NCI-H526 (cell line): ENCODE measurements at regions not wholly inside any gene's neighbourhood (a gene's known extent, or its start where the extent isn't known, plus 50 kb on each side); places are given as distances from the start of the nearest gene placed in this dataset.
A peak's percentile ranks its signal among the peaks of the same experiment; 100 is the strongest.

Experiments
- DNase-seq, 2 experiments: peaks; one replicate each; lab custom pipeline; 2025; lab: John Stamatoyannopoulos, UW

DNA sequence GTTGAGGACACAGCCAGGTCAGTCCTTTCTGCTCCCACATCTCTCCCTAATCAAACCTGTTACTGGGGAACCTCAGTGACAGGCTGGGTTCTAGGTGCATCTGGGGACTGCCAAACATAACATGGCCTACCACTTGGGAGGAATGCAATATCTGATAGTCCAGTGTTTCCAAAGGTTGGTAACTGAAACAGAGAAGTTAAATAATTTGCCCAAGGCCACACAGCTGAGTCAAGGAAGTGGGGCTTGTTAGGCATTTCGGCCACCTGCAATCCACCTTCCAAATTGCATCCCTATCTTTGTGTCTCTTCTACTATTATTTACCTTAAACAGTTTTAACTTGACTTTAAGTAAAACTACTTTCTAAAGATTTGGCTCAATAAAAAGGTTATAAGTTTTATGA, 731.3 kb downstream of the UQCRFS1 start:
- DNase-seq = no peak

- no peak for DNase-seq
Observed at GRCh38 chr19:28475525-28475924, 737.4 kb downstream of the UQCRFS1 start.

- DNase-seq = no peak
Observed at GRCh38 chr19:28472843-28473242, 740.1 kb downstream of the UQCRFS1 start.

- no peak for DNase-seq
Observed at GRCh38 chr19:28471731-28472510, 741.0 kb downstream of the UQCRFS1 start.

- DNase-seq = no peak
Observed at GRCh38 chr19:28469544-28469943, 743.4 kb downstream of the UQCRFS1 start.

DNA sequence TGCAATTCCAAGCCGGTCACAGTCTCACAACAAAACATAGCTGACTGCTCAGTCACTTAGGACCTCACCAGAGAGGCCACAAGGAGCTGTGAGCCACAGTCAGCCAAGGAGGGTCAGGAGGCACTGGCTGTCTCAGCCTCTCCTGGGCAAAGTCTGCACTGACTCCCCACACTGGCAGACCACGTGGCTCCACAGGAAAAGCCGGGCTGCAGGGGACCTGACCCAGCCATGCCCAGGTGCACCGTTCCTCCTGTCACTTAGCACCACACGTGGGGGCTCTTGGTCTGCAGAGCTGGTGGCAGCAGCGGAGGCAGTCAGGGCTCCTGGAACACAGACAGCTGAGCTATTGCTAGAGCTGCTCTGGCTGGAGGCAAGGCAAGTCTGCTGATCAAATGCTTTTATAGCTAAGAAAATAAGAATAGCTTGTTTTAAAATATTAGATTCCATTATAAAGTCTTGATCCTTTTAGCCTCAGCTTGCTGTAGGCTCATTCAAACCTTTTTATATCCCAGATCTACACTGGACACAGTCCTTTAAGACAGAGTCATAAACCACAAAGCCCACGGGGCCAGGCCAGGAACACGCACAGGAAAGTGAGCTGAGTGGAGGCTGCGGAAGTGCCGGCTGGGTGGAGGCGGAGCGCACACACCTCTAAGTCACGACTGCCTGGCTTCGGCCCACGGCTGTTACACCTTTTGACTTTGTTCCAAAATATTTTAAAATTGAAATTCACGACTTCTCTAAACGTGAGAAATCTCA, 744.1 kb downstream of the UQCRFS1 start:
- DNase-seq = peak; percentile 46 to 88

DNA sequence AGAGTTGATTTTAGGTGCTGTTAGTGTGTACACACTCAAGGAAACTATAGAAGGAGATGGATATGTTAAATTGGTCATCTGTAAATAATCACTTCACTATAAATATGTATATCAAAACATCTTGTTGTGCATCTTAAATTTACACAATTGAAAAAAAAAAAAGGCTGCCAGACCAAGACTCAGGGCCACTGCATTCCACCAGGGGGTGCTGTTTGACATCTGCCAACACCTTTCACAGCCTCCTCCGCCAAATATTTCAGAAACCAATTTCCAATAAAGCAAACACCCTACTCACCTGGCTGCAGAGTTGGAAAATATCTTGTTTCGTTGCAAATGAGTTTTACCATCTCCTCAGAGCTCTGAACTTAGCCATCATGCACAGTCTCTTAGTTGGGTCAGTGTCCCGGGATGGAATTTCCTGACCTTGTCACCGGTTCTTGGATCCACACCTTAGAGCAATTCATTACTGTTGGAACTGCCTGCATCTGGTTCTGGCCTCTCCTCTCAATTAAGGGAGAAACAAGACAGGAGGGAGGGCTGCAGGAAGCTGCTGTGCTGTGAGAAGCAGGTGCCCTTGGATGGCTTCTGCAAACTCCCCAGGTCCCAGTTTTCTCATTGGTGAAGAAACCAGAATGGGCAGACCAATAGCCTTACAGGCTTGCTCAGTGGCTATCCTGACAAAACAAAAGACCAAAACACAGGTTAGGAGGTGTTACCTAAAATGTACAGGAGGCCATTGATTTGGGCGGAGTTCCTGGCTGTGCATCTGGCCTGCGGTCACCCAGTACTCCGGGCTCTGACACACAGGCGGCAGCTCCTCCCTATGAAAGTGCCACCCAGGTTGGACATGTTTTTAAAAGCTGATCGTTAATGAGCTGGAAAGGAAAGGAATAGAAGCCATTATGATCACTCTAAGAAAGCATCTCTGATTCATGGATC, 746.6 kb downstream of the UQCRFS1 start:
- peak; percentile 39 to 77 for DNase-seq

DNA sequence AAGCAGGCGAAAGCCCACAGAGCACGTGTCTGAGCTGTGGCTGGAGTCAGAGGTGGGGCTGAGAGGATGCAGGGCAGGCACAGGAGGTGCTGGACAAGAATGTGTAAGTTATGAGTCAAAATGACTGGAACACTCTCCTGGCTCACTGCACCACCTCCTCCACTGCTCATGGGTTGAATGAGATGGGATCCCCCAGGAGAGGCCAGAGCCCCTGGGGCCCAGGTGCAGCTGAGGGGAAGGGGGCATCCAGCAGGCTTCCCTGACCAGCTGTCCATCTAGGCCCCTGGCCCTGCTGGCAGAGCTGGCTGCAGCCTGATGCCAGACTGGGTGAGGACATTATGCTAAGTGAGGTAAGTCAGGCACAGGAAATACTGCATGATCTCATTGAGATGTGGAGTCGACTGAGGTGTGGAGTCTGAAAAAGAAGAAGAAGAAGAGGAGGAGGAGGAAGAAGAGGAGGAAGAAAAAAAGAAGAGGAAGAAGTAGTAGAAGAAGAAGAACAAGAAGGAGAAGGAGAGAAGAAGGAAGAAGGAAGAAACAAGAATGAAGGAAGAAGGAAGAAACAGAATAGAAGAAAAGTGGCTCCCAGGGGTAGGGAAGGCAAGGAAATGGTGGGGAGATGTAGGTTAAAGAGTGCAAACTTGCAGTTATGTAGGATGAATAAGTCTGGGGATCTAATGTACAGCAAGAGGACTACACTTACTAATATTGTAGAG, 747.4 kb downstream of the UQCRFS1 start:
- no peak for DNase-seq

DNA sequence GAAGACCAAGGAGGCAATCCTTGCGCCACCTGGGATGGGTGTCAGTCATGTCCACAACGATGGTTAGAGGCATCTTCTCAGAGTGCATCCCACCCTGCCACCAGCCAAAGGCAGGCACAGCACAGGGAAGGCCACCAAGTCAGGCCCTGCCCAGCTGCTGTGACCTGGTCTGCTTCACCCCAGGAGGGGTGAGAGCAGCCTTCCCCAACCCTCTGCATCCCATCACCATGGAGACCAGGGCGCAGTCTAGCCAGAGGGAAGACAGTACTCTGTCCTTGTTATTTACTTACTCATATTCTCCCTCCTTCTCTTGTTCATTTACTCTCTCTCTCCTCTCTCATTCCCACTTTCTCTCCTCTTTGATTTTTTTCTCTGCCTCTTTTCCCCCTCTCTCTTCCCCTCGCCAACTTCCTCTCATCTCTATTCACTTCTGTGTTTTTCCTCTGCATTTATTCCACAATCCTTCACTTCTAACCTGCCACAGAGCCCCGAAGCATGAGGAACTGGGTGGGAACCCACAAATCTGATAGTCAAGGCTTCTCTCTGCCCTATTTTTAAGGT, 749.4 kb downstream of the UQCRFS1 start:
- DNase-seq = no peak

DNA sequence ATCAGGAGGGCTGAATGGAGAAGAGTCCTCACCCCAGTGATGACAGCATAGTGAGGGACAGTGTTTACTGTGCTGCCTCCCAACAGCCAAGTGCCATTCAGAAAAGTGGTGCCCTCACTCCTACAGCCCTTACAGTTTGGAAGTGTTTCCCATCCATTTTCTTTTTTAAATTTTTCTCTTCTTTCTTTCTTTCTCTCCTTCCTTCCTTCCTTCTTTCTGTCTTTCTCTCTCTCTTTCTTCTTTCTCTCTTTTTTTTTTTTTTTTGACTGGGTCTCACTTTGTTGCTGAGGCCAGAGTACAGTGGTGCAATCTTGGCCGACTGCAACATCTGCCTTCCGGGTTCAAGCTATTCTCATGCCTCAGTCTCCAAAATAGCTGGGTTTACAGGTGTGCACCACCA, 755.3 kb downstream of the UQCRFS1 start:
- DNase-seq = no peak

DNA sequence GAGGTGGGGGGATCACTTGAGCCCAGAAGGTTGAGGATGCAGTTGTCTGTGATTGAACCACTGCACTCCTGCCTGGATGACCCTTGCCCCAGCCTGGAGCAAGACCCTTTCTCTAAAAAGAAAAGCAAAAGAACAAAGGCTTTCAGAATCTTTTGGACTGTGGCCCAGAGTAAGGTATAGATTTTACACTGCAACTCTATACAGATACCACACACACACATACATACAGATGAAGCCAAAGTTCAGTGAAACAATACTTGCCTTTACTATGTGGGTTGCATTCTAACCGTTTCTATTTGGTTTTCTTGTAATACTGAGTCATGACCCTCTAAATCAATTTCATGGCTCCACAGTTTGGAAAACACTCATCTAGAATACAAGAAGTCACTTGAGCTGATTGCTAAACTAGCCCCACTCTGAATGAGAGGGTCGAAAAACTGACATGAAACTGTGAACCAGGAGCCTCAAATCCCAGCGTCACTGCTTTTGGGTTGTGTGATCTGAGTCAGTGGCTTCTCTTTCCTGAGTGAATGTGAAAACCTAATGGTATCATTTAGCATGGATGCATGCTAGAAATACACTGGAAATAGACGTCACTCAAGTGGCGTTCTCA, 756.1 kb downstream of the UQCRFS1 start:
- DNase-seq = no peak

DNA sequence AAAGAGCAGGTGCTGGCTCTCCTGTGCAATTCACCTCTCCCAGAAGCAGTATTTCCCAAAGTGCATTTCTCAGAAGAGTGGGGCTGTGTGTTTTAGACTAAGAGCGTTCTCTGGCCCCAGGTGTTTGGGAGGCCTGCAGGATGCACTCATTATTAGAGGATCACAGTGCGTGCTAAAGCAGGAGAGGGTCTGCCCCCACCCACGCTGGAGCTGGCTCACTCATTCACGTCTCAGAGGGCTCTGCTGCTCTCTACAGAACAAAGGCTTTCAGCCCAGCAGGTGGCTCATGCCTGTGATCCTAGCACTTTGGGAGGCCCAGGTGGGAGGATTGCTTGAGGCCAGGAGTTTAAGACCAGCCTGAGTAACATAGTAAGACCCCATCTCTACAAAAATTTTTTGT, 756.7 kb downstream of the UQCRFS1 start:
- no peak for DNase-seq

DNA sequence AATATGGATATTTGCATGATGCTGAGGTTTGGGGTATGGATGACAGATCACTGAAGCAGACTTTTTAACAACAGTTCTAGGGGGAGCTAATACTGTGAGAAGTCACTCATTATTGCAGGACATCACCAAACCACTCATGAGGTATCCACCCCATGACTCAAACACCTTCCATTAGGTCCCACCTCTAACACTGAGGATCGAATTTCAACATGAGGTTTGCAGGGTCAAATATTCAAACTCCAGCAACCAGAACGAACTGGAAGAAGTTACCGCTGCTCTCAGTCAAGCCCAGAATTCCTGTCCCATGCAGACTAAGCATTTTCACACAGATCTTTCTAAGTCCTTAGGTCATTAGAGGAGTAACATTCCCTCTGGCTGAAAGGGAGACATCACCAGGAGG, 758.9 kb downstream of the UQCRFS1 start:
- DNase-seq = no peak

GRCh38 chr19:28453420-28453819, 759.5 kb downstream of the UQCRFS1 start:
- DNase-seq = no peak

DNA sequence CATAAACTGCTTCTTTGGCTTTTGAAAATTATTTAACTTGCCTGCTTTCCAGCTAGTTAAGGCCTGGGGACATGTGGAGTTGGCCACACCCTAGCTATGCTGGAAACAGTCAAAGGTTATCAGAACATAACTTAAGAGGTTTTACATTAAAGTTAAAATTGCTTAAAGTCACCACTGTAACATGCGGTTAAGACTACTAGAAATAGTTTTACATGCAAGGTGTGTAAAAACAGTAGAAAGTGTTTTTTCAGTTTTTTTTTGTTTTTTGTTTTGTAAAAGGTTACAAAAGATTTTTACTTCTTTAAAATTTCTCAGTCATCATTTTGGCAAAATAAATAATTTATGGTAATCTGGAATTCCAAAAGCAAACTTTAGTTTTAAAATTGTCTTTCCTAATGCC, 763.1 kb downstream of the UQCRFS1 start:
- no peak for DNase-seq

DNA sequence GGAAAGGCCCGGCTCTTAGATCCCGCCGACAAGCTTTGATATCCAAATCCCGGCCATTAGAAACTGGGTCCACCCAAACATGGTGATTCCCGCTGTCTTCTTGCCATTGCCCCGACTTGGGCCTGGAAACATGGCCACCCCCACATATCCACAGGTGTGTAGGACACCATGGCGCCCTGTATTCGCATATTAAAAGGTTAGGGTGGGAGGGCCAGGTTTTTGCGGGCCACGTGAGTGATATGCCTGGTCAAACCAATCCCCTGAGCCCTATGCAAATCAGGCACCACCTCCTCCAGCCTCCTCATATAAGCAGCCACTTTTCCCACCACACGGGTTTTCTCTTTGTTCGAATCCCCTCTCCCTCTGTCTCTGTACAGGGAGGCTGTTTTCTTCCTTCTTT, 766.4 kb downstream of the UQCRFS1 start:
- no peak for DNase-seq

DNA sequence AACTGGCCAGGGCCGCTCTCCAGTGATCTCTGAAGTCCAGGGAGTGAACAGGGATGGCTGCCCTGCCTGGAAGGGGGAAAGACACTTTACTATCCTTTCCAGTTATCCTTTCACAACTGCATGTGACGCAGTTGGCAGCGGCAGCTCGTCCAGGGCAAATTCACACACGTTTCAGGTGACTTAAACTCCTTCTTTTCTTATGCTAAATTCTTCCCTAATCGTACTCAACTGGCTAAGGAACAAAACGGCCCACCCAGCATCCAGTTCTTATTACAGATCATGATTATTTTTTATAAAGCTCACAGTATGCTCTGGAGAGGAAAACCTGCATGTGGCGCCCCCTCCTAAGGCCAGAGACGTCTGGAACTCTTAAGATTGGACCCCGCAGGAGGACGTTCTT, 767.1 kb downstream of the UQCRFS1 start:
- no peak for DNase-seq

- DNase-seq = no peak
Observed at GRCh38 chr19:28444362-28444761, 768.6 kb downstream of the UQCRFS1 start.

DNA sequence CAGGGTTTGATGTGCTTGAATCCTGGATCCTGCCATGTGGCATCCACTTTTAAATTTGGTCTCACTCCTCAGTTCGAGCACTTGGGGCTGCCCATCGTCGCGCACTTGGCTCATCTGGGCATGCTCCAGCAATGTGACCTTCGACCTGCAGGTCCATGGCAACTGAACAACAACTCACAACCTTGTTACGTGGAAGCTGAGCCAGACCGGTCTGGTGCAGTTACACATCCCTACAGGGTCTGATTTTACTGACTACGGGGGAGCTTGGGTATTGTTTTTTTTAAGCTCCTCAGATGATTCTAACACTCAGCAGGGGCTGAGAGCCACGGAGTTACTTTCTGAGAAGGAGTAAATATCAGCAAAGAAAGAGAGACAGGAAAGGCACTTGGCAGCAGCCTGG, 769.6 kb downstream of the UQCRFS1 start:
- DNase-seq = no peak

- DNase-seq = no peak
Observed at GRCh38 chr19:28437390-28438346, 775.3 kb downstream of the UQCRFS1 start.
